Neural crest cell (in vitro differentiated cells): ENCODE measurements at regions not wholly inside any gene's neighbourhood (a gene's known extent, or its start where the extent isn't known, plus 50 kb on each side); places are given as distances from the start of the nearest gene placed in this dataset.

ENCODE experiments used
- DNase-seq: peaks from one replicate; pipeline ENCODE4 v3.0.0; 2021; ENCODE audit warnings: low read depth, mixed read lengths, low spot score
- H3K27ac Mint-ChIP-seq: one replicate; pipeline ENCODE4 v1.8.0; 2021; ENCODE audit warnings: mild to moderate bottlenecking, mixed read lengths; ENCODE audit not compliant: unreplicated experiment
- H3K27me3 Mint-ChIP-seq: 2 replicates; pipeline ENCODE4 v1.8.0; 2021; ENCODE audit warnings: low read depth, mild to moderate bottlenecking, mixed read lengths
- H3K36me3 Mint-ChIP-seq: 2 replicates; pipeline ENCODE4 v1.8.0; 2021; ENCODE audit warnings: low read depth, mild to moderate bottlenecking, mixed read lengths
- H3K4me1 Mint-ChIP-seq: 2 replicates; pipeline ENCODE4 v1.8.0; 2021; ENCODE audit warnings: mixed read lengths
- H3K4me3 Mint-ChIP-seq: one replicate; pipeline ENCODE4 v1.8.0; 2021; ENCODE audit warnings: mild to moderate bottlenecking, mixed read lengths
- H3K9me3 Mint-ChIP-seq: 2 replicates; pipeline ENCODE4 v1.8.0; 2021; ENCODE audit warnings: mixed read lengths
- TF ChIP-seq, protein P1 (sequence below): fragments of 200-600 bp; sonication (generic); conservative IDR thresholded peaks from 2 replicates; pipeline ENCODE4 v1.5.0; 2021; ENCODE audit warnings: antibody characterized with exemption, mild to moderate bottlenecking

DNA sequence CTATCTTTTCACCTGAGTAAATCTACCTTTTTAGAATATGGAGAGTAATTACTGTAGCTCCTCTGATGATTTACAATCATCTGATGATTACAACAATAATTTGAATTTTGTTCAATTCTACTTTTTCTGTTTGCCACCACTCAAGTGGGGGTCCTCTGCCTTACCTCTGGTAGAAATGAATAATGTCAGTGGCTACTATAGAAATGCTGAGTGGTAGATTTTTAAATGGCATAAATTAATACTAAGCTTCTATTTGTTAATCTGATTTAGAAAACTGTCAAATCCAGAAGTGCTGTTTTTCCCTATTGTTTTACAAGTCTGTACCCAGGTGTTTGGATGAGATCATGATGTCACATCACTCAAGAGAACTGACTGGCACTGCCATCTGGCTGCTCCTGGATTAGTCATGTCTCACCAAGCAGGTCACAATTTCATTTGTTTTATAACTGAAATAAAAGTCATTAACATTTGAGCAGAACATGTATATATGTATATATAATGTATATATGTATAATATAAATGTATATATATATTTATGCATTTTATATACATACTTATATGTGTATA, 494.8 kb downstream of the TBC1D4 start:
- Mint-ChIP-seq H3K9me3 (peaks cover 3% of the 10 kb centered on the region), H3K36me3 (no peaks in the 10 kb centered on the region), H3K27me3 (no peaks in the 10 kb centered on the region), H3K27ac (no peak overlapping the region), H3K4me1 (peaks cover 4% of the 10 kb centered on the region), H3K4me3 (no peak overlapping the region)
- DNase-seq, result no peak
- TF ChIP-seq, protein P1, sequence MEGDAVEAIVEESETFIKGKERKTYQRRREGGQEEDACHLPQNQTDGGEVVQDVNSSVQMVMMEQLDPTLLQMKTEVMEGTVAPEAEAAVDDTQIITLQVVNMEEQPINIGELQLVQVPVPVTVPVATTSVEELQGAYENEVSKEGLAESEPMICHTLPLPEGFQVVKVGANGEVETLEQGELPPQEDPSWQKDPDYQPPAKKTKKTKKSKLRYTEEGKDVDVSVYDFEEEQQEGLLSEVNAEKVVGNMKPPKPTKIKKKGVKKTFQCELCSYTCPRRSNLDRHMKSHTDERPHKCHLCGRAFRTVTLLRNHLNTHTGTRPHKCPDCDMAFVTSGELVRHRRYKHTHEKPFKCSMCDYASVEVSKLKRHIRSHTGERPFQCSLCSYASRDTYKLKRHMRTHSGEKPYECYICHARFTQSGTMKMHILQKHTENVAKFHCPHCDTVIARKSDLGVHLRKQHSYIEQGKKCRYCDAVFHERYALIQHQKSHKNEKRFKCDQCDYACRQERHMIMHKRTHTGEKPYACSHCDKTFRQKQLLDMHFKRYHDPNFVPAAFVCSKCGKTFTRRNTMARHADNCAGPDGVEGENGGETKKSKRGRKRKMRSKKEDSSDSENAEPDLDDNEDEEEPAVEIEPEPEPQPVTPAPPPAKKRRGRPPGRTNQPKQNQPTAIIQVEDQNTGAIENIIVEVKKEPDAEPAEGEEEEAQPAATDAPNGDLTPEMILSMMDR, result no peak

- Mint-ChIP-seq H3K9me3 (peaks cover 3% of the 10 kb centered on the region), H3K4me1 (peaks cover 4% of the 10 kb centered on the region)
Observed at GRCh38 chr13:74986609-74987008, 495.4 kb downstream of the TBC1D4 start.

DNA sequence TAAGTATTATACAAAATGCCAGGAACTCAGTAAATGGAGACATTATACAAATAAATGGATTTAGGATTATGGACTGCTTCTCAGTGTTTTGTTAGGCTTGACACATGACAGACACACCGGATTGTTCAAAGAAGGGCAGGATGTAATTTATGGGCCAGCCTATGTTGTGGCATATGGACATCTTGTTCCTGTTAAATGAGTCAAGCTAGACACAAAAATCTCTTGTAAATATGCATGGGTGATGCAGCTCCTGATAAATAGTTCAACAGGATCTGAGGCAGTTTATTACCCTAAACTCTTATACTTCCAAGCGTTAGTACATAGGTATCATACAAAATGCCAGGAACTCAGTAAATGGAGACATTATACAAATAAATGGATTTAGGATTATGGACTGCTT, 502.3 kb downstream of the TBC1D4 start:
- Mint-ChIP-seq H3K9me3 (peaks cover 13% of the 10 kb centered on the region), H3K4me1 (peaks cover 24% of the 10 kb centered on the region), H3K27ac (no peak overlapping the region), H3K27me3 (no peaks in the 10 kb centered on the region), H3K4me3 (no peak overlapping the region), H3K36me3 (peaks cover 2% of the 10 kb centered on the region)
- TF ChIP-seq, protein P1, result no peak
- DNase-seq, result no peak

More at GRCh38 chr13:74986609-74987008, 495.4 kb downstream of the TBC1D4 start:
- H3K36me3 Mint-ChIP-seq, result peaks cover under 1% of the 10 kb centered on the region
- TF ChIP-seq, protein P1, result no peak
- no peak overlapping the region for H3K4me3 Mint-ChIP-seq
- H3K27ac Mint-ChIP-seq, result no peak overlapping the region
- H3K27me3 Mint-ChIP-seq, result no peaks in the 10 kb centered on the region
- no peak for DNase-seq

- DNase-seq, result no peak
- Mint-ChIP-seq H3K27ac (no peak overlapping the region), H3K36me3 (peaks cover 2% of the 10 kb centered on the region), H3K4me3 (no peak overlapping the region), H3K4me1 (peaks cover 36% of the 10 kb centered on the region), H3K9me3 (peaks cover 10% of the 10 kb centered on the region), H3K27me3 (no peaks in the 10 kb centered on the region)
- TF ChIP-seq, protein P1, result no peak
Observed at GRCh38 chr13:74978591-74978990, 503.4 kb downstream of the TBC1D4 start.

DNA sequence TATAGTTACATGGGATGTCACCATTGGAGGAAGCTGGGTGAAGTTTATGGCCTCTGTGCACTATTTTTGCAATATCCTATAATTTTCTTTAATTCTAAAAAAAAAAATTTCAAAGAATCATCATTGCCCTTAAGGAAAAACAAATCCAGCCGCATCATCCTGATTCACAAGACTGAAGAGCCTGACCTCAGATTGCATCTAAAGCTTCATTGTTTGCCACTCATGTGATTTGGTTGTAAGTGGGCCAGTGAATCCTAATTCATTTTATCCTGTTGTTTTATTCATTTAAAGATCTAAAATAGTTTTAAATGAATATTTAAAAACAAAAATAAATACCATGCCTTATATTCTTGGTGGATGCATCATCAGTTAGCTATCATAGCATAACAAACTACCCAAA, 504.5 kb downstream of the TBC1D4 start:
- no peak overlapping the region for H3K4me3 Mint-ChIP-seq
- no peak overlapping the region for H3K27ac Mint-ChIP-seq
- DNase-seq, result no peak
- peaks cover 2% of the 10 kb centered on the region for H3K36me3 Mint-ChIP-seq
- TF ChIP-seq, protein P1, result no peak
- peaks cover 10% of the 10 kb centered on the region for H3K9me3 Mint-ChIP-seq
- H3K27me3 Mint-ChIP-seq, result no peaks in the 10 kb centered on the region
- H3K4me1 Mint-ChIP-seq, result peaks cover 38% of the 10 kb centered on the region
